GM21447 (cell line): ENCODE measurements at regions not wholly inside any gene's neighbourhood (a gene's known extent, or its start where the extent isn't known, plus 50 kb on each side); places are given as distances from the start of the nearest gene placed in this dataset.

ENCODE experiments used
- ATAC-seq: cut with Tn5 transposase; IDR thresholded peaks from one replicate; pipeline ENCODE4 v1.9.1; 2021; ENCODE audit not compliant: unreplicated experiment

DNA sequence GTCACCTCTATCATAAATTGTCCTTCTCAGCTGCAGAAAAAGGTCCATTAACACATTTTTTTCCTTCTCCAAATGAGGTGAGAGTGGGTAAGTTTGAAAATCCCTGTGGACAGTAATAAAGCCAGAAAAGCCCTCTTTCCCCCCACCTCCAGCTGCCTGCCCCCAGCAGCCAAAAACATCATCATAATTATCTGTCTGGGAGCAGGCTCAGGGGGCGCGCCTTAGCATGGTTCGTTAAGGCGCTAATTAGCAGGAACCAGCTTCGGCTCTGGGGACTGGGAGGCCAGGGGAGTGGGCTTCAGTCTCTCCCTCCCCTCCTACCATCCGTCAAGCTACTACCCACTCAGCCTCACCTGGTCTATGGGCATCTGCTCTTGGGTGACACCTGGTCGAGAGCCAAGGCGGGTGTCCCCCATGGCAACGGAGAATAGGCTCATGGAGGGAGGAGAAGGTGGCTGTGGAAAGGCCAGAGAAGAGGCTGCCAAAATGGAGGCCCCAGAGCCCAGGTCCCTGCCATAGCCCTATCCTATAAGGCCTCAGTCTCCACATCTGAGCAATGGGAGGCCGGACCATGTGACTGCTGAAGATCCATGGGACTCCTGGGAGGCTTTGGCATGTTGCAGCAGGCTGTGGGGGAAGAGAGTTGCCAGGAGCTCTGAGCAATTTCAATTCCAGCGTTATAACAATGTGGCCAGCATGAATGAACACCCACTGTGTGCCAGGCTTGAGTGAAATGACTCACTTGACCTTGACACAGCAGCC lies 140.1 kb upstream of the LINGO1 start:
- ATAC-seq = no peak

DNA sequence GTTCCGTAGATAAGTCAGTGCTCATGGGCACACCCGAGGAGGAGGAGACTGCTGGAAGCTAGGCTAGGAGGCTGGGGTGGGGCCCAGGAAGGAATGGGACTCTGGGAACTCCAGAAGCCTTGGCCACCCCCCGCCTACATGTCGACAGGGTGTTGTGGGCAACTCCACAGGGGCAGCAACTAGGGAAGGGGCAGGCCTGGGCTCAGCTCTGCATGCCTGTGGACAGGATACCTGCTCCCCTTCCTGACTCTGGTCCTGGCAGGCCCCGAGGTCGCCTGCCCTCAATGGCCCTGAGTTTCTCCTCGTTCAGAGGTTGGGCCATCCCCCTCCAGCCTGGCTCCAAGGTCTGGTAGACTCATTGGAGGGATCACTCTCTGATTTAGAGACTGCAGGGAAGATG lies 138.9 kb upstream of the LINGO1 start:
- ATAC-seq = no peak

DNA sequence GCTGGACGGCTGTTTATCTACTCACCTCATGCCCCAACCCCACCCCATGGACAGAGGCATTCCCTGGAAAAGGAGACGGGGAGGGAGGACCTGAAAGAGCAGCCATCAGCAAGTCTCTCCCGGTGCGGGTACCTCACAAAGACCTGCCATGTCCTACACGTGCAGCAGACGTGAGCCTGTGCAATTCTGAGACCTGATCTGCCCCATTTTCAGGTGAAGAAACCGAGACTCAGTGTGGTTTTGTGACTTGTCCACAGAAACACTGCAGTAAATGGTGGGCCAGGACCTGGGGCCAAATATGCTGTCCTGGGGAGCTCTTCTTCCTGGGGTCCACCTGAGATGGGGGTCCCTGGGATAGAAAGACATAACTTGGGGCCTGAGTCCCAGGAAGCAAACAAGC lies 137.0 kb upstream of the LINGO1 start:
- ATAC-seq = no peak

DNA sequence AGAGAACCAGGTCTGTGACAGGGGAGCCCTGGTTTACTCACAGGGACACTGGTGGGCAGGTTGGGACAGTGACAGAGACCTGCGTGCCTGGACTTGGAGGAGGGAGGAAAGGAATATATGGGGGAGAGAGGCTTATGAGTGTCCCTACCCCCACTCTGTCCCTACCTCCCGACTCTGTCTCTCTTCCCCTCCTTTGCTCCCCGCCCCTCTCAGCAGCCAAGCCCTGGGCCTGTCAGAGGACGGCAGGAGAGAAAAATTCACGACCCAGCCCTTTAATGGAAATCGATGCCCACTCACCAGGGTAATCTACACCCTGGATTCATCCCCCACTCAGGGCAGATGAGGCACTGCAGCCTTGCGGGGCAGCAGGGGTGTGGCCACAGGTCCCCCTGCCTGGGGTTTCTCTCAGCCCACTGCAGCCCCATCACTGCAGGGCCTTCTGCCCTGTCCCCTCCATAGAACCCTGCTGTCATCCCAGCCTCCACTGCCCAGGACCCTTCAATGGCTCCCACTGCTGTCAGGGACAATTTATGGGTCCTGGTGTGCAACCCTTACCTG lies 135.9 kb upstream of the LINGO1 start:
- ATAC-seq = no peak

DNA sequence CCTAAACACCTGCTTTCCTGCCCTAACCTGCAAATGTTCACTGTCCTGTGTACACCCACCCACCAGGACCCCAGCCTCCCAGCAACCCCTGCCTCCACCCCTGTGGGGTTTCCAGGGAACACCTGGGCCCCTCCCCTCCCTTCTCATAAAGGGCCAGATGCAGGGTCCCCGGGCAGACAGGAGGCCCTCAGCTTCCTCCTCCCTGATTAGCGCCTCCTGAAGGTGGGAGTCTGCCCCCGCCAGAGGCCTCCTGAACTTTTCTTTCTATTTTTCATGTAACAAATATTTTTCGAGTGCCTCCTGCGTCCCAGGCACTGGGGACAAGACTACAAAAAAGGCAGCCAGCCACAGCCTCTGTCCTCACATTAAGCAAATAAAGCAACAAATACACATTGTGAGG lies 135.4 kb upstream of the LINGO1 start:
- no peak for ATAC-seq

DNA sequence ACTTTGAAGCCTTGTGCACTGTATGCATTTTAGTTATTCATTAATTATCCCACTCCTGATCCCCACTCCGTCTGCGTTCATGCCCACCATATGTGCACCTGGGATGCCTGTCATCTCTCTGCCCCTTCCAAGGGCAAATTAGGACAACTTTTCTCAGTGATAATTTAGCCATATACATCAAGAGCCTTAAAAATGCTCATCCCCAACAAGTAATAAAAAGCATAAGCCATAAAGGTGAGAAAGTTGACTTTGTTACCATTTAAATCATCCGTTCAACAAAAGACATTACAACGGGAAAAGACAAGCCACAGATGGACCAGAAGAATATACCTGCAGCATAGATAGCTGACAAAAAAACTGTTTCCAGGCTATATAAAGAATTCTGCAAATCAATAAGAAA lies 131.4 kb upstream of the LINGO1 start:
- ATAC-seq = no peak

DNA sequence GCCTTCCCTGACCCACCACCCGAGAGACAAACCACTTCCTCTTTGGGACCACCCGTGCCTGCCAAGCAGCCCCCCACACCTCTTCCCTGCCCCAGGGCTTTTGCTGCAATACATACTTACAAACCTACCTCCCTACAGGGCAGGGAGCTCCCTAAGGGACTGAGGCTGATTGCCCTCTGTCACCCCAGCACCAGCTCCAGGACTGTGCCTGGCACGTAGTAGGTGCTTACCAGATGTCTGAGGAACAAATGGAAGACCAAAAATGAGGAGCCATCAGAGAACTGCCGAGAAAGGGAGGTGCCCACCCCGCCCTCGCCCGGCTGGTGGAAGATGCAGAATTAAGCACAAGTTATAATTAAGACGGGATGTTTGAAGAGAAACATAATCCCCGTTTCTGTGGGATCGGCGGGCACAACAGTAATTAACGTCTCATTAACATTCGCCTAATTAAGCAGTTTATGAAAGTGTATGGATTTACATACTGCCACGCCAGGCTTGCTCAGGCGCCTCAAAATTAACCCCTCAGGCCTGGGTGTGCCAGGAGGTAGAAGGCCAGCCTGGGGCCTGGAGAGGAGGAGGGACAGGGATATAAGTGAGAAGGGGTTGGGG lies 130.1 kb upstream of the LINGO1 start:
- ATAC-seq = no peak

DNA sequence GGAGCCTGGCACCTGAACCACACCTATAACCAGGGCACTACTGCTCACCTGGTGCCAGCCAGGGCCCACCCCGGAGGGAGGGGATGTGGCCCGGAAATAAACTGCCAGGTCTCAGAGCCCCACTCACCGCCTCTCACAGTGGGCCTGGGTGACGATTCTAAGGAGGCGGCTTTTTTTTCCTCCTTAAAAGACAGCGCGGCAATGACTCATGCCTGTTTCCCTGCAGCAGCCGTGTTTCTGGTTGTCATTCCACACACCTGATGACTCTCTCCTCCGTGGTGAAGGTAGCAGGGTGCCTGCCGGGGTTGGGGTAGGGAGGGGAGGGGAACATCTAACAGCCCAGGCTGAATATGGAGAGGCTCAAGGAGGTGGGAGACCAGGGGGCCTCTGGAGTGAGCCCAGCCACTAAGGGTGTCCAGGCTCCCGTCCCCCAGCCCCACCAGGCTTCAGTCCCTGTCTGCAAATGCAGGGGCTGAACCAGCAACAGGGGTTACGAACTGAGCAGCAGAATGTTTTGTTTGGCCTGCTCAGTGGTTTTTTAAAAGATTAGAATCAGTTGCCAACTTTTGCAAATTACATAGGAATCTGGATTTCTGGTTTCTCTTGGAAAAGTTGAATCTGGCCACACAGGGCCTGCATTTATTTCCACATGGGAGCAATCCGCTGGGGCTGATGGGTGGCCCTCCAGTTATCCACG lies 127.3 kb upstream of the LINGO1 start:
- no peak for ATAC-seq

DNA sequence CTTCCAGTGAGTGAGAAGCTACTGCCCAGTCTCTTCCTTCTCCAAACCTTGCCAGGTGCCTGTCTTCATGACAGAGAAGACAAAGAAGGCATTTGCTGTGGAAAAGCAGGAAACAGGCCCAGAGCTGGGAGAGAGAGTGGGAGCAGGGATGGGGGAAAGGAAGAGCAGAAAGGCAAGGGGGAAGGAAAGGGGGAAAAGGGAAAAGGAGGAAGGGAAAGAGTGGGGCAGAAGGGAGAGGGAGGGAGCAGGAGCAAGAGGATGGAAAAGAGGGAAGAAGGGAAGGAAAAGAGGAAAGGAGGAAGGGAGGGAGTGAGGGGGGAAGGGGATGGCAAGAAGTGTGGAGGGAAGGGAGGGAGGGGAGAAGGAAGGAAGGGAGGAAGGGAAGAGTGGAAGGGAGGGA lies 121.2 kb upstream of the LINGO1 start:
- no peak for ATAC-seq

DNA sequence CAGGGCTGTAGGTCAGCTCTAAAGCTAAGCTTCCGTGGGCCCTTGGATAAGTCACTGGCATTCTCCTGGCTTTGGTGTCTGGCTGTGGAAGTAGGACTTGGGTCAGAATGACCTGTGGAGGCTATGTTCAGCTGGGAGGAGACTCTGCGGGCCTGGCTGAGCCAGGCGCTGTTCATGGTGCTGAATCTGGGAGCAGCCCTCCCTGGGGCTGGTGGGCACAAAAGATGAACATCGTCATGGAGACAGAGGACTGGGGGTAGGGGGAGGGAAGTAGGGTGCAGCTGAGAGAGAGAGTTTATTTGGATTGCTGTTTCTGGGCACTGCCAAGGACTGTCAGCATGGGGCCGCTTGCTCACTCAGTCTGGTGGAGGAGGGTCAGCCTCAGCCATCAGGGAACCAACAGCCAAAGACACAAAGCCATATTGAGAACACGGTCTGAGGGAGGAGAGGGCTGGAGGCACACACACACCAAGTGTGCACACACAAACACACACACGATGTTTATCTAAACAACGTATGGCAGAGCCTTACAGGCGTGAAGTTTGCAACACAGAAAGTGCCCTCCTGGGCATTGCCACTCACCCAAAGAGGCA lies 120.7 kb upstream of the LINGO1 start:
- no peak for ATAC-seq

DNA sequence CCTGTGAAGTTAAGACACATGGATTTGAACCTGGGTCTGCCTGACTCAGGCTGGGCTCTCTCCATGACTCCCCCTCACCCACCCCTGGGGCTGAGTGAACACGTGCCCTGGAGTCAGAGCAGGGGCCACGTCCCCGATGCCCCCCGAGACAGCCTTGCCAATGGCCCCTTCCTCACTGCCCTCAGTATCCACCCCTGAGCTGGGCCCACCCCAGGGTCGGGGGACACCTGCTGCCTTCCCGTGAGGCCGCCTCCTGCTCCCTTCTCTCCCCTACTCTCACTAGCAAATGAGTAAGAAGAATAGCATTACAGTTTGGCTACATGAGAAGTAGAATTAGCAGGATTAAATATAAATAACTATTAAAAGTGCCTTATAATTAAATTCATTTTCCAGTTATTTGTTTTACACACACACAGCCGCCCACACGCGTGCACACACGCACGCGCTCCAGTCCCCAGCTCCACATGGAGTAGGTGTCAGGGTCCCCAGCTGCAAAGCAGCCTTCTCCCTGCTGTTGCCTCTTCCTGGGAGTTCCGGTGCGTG lies 117.4 kb upstream of the LINGO1 start:
- no peak for ATAC-seq

DNA sequence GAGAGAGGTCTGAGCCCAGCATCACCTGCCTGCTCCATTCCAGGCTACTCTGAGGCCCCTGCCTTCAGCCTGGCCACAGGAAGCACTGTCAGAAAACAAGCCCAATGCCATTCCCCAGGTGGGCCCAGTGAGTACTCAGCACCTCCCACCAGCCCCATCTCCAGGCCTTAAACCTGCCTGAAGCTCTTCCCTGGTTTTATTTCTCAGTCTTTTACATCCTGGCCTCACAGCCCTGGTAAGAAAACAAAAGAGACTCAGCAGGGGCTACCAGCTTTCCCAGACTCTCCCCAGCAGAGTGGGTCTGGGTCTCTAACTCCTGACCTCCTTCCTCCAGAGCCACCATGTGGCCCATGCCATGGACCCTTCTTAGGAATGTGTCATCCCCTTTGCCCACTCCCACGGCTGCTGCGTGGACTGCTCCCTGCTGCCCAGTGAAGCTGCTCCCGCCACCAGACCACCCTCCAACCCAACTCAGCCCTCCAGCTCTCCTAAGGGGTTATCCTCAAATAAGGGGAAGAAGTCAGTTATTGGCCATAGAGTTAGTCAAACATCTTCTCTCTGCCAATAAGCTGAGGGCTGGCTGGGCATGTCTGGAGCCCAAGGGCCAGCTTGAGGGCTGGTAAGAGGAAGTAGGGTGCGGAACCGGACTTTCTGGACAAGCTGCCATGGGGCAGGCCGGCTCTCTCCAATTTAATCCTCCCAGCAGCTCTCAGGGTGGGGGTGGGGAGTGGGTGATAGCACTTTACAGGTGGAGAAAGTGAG lies 116.7 kb upstream of the LINGO1 start:
- no peak for ATAC-seq

DNA sequence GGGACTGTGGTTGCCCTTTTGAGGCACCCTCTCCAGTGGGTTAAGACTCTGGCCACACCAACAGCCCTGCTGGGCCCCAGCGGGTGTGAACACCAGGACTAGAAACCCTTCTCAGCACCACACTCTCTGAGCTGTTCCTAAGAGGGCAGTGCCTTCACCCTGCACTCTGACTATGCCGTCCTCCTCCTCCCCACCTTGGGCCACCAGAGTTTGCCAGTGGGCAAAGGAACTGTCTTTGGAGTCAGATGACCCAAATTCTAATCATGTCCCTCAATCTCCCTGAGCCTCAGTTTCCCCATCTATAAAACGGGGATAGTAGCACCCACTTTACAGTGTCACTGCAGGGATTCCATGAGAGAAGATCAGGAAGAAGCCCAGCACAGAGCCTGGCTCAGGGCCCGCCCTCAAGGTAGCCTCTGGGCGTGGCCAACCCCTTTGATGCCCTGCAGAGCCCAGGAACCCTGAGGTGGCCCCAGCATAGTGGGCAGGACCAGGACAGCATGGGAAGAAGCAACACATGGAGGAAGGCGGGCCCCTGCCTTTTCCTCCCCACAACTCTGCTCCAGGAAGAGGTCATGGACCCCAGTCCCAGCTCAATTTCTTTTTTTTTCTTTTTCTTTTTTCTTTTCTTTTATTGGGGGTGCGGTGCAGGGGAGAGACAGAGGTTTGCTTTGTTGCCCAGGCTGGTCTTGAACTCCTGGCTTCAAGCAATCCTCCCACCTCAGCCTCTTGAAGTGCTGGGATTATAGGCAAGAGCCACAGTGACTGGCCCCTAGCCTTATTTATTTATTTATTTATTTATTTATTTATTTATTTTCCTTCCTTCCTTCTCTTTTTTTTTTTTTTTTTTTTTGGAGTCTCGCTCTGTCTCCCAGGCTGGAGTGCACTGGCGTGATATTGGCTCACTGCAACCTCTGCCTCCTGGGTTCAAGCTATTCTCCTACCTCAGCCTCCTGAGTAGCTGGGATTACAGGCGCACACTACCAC lies 115.7 kb upstream of the LINGO1 start:
- ATAC-seq = no peak

DNA sequence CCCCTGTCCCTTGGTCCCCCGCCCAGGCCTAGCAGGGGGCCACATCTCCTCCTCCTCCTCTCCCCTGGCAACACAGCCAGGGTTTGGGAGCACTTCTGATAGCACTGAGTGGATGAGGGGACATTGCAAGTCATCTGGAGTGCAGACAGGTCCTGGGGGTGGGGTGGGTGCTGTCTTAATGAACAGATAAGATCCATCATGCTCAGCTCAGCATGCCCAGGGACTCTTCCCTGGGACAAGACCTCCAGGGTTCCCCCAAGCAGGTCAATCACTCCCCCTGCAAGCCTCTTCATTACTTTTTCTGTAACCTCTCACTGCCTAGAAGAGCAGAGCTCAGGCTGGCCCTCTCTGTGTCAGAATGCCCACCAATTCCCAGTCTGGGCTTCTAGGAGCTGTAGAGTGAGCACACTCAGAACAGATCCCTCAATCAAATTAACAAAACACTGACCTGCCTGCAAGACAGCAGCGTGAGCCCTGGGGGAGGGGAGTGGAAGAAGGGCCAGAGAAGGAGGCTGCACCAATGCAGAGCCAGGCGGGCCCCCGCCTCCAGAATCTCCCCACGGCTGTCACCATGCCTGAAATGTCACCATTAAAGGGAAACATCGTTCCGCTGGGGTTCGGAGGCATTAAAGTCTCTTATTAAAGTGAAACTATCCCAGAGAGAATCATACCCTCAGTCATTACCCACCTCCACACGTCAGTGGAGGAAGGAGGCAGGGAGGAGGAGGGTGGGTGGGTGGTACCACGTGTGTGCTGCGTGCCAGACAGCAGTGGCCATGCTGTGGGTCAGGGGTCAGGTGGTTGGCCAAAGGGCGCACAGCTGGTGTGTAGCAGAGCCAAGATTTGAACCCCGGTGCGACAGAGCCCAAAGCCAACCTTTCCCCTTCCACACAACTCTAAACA lies 114.7 kb upstream of the LINGO1 start:
- no peak for ATAC-seq

DNA sequence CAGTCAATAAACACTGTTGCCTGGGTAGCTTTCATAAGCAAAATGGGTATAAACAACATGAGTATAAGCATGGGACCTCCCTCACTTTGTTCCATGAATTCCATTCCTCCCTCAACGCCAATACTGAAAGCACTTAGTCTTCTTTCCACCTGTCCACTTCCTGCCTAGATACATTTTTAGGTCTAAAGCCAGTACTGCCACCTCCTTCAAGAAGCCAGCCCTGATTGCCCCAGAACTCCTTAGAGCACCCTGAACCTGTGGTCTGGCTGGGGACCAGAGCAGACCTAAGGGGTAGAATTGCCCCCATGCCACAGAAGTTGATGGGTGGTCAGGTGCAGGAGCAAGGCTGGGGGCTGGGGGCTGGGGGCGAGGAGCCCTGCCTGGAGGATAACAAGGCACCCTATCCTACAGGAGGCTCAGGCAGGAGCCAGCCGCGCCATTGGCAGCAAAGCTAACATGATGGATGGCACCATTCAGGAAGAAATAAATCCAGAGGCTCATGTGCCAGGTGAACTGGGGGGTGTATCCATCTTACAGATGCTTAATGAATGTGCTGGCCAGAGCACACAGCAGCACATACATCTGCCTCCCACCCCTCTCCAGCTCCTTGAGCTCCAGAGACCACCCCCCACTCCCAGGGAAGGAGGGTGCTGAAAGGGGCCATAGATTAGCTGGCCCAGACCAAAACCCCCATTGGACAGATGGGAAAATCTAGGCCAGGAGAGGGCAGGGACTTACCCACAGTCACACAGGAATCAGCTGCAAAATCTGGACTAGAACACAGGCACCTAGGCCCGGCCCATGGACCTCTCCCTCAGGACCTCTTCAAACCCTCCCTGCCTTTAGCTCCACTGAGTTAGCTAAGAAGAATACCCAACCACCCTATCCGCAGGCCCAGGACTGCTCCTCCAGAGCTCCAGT lies 113.8 kb upstream of the LINGO1 start:
- no peak for ATAC-seq

DNA sequence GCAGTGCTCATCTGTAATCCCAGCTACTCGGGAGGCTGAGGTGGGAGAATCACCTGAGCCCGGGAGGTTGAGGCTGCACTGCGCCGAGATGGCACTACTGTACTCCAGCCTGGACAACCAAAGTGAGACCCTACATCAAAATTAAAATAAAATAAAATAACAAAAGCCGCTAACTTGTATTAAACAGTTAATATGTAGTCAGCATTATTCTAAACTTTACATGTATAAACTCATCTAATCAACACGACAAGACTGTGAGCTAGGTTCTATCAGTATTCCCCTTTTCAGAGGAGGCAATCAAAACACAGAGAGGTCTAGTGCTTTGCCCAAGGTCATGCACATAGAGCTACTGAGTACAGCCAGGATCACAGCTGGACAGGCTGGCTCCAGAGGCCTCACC lies 111.7 kb upstream of the LINGO1 start:
- no peak for ATAC-seq

DNA sequence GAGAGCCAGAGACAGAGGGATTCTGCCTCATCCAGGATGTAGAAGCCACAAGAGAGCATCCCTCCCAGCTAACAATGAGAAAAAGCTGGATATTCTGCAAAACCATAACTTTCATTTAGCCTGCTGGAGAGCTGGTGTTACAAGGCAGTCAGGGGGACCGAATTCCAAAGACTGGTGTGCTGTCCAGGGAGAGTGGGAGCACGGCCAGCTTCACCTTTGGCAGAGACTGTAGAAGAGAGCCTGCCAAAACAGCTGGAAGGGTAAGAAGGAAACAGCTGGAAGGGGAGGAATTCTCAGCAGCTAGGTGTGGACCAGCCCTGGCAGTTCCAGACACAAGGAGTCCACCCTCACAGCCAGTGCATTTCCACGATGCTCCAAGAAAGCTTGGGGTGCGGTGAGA lies 109.9 kb upstream of the LINGO1 start:
- ATAC-seq = no peak
